ENCODE measurements at regions not wholly inside any gene's neighbourhood (a gene's known extent, or its start where the extent isn't known, plus 50 kb on each side); places are given as distances from the start of the nearest gene placed in this dataset.
A peak's percentile ranks its signal among the peaks of the same experiment; 100 is the strongest.
"Not testable (repeated sequence)": the region's sequence is repeated elsewhere in the genome, so short reads cannot be mapped to it uniquely, and the experiment has no call there.

- peak; percentile 84 for DNase-seq
These were observed 199.9 kb downstream of the FAM181B start for GRCh38 chr11:82533628-82534327.

GRCh38 chr11:82529936-82530335 is 203.7 kb downstream of the FAM181B start:
- DNase-seq, result no peak

GRCh38 chr11:82527081-82527584 is 206.5 kb downstream of the FAM181B start:
- no peak for DNase-seq

- peak; percentile 37 for DNase-seq
These were observed 210.5 kb downstream of the FAM181B start for GRCh38 chr11:82523141-82523540.

- no peak for DNase-seq
These were observed 212.2 kb downstream of the FAM181B start for GRCh38 chr11:82521427-82521826.

GRCh38 chr11:82507288-82507687 is 226.4 kb downstream of the FAM181B start:
- DNase-seq, result no peak

GRCh38 chr11:82505379-82505778 is 228.3 kb downstream of the FAM181B start:
- no peak for DNase-seq

GRCh38 chr11:82501174-82501573 is 232.5 kb downstream of the FAM181B start:
- not testable (repeated sequence) for DNase-seq

- peak; percentile 87 for DNase-seq
These were observed 238.7 kb downstream of the FAM181B start for GRCh38 chr11:82494988-82495432.

GRCh38 chr11:82474876-82475275 is 258.8 kb downstream of the FAM181B start:
- no peak for DNase-seq

GRCh38 chr11:82465481-82465880 is 268.2 kb downstream of the FAM181B start:
- DNase-seq, result peak; percentile 20

GRCh38 chr11:82462608-82463242 is 270.9 kb downstream of the FAM181B start:
- DNase-seq, result peak; percentile 26

GRCh38 chr11:82458761-82459160 is 274.9 kb downstream of the FAM181B start:
- DNase-seq, result peak; percentile 64

GRCh38 chr11:82458147-82458546 is 275.5 kb downstream of the FAM181B start:
- no peak for DNase-seq

GRCh38 chr11:82450996-82451395 is 282.7 kb downstream of the FAM181B start:
- no peak for DNase-seq

GRCh38 chr11:82406611-82407010 is 327.1 kb downstream of the FAM181B start:
- no peak for DNase-seq

GRCh38 chr11:82405421-82405820 is 328.2 kb downstream of the FAM181B start:
- no peak for DNase-seq

- DNase-seq, result no peak
These were observed 328.7 kb downstream of the FAM181B start for GRCh38 chr11:82404981-82405380.

- DNase-seq, result no peak
These were observed 329.9 kb downstream of the FAM181B start for GRCh38 chr11:82403640-82404305.

- DNase-seq, result no peak
These were observed 335.3 kb downstream of the FAM181B start for GRCh38 chr11:82398300-82398815.

GRCh38 chr11:82396639-82397038 is 337.0 kb downstream of the FAM181B start:
- not testable (repeated sequence) for DNase-seq

- DNase-seq, result peak; percentile 33
These were observed 349.4 kb downstream of the FAM181B start for GRCh38 chr11:82384308-82384707.

GRCh38 chr11:82373781-82374542 is 359.7 kb downstream of the FAM181B start:
- DNase-seq, result no peak

Measured in DMS53 (cell line).